BJ (cell line): ENCODE measurements at regions not wholly inside any gene's neighbourhood (a gene's known extent, or its start where the extent isn't known, plus 50 kb on each side); places are given as distances from the start of the nearest gene placed in this dataset.

Experiments used
- CTCF ChIA-PET: fragments of 350-600 bp; formaldehyde crosslinking; extraction: SDS; loops from one replicate; lab custom pipeline; 2021; ENCODE audit warnings: antibody characterized with exemption, inconsistent platforms; lab: Yijun Ruan, JAX
- POLR2A ChIA-PET: fragments of 300-600 bp; sonication (Branson Sonifier 250); formaldehyde crosslinking; extraction: SDS; loops from one replicate; lab custom pipeline; 2021; ENCODE audit warnings: antibody characterized with exemption; lab: Charles Lee
- DNase-seq: peaks from one replicate; pipeline ENCODE4 v3.0.0-alpha.2; 2011; ENCODE audit warnings: low read depth
- H3K27me3 ChIP-seq: 2 replicates; pipeline ENCODE4 v1.6.0; 2011; ENCODE audit warnings: low read length; ENCODE audit not compliant: control insufficient read depth, insufficient read depth
- H3K36me3 ChIP-seq: 2 replicates; pipeline ENCODE4 v1.5.1; 2011; ENCODE audit warnings: low read length; ENCODE audit not compliant: control insufficient read depth, insufficient read depth
- H3K4me3 ChIP-seq: 2 replicates; pipeline ENCODE4 v1.5.1; 2011; ENCODE audit warnings: low read depth, mild to moderate bottlenecking, control low read depth, low read length
- TF ChIP-seq, protein P1 (sequence below): IDR thresholded peaks from 2 replicates; pipeline ENCODE4 v1.5.1; 2011; ENCODE audit warnings: low read depth, mild to moderate bottlenecking, control low read depth, inconsistent platforms, low read length, moderate library complexity; ENCODE audit not compliant: insufficient read depth

DNA sequence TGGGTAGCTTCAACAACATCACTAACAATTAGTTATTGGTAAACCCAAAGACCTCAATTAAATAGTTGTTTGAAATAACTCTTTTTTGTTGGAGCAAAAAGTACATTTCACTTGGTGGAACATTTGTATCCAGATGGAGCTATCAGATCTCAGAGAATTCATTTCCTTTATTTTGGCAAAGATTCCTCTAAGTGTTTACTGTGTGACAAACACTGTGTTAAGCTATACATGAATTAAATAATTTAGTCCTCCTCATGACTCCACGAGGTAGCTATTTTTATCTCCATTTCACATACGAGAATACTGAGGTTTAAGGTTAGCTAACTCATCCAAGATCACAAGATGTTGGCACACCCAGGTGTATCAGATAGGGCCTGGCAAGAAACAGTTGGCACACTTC, 104.0 kb upstream of the IMMP2L start:
- ChIA-PET POLR2A (no interaction called here), CTCF (interaction anchor here (1.0 kb wide), 1 partner anchor 8 kb away, joined by 3 read pairs; no protein-coding TSS in a partner anchor)
- TF ChIP-seq, protein P1, sequence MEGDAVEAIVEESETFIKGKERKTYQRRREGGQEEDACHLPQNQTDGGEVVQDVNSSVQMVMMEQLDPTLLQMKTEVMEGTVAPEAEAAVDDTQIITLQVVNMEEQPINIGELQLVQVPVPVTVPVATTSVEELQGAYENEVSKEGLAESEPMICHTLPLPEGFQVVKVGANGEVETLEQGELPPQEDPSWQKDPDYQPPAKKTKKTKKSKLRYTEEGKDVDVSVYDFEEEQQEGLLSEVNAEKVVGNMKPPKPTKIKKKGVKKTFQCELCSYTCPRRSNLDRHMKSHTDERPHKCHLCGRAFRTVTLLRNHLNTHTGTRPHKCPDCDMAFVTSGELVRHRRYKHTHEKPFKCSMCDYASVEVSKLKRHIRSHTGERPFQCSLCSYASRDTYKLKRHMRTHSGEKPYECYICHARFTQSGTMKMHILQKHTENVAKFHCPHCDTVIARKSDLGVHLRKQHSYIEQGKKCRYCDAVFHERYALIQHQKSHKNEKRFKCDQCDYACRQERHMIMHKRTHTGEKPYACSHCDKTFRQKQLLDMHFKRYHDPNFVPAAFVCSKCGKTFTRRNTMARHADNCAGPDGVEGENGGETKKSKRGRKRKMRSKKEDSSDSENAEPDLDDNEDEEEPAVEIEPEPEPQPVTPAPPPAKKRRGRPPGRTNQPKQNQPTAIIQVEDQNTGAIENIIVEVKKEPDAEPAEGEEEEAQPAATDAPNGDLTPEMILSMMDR, result no peak

GRCh38 chr7:111663771-111664170, 101.5 kb upstream of the IMMP2L start:
- no peak for DNase-seq
- CTCF ChIA-PET, result no interaction called here

More for the DNA sequence above, 104.0 kb upstream of the IMMP2L start:
- Histone ChIP-seq H3K27me3 (no peaks in the 10 kb centered on the region), H3K36me3 (no peaks in the 10 kb centered on the region), H3K4me3 (no peak overlapping the region)
- DNase-seq, result no peak

GRCh38 chr7:111662386-111662785, 100.1 kb upstream of the IMMP2L start:
- ChIA-PET CTCF (interaction anchor here (0.8 kb wide), 1 partner anchor 79 kb away, joined by 3 read pairs; no protein-coding TSS in a partner anchor), POLR2A (no interaction called here)
- H3K4me3 ChIP-seq, result no peak overlapping the region
- no peaks in the 10 kb centered on the region for H3K36me3 ChIP-seq
- TF ChIP-seq, protein P1, result no peak
- no peak for DNase-seq
- H3K27me3 ChIP-seq, result no peaks in the 10 kb centered on the region

More at GRCh38 chr7:111663771-111664170, 101.5 kb upstream of the IMMP2L start:
- TF ChIP-seq, protein P1, result no peak
- POLR2A ChIA-PET, result no interaction called here
- Histone ChIP-seq H3K4me3 (no peak overlapping the region), H3K36me3 (no peaks in the 10 kb centered on the region), H3K27me3 (no peaks in the 10 kb centered on the region)

DNA sequence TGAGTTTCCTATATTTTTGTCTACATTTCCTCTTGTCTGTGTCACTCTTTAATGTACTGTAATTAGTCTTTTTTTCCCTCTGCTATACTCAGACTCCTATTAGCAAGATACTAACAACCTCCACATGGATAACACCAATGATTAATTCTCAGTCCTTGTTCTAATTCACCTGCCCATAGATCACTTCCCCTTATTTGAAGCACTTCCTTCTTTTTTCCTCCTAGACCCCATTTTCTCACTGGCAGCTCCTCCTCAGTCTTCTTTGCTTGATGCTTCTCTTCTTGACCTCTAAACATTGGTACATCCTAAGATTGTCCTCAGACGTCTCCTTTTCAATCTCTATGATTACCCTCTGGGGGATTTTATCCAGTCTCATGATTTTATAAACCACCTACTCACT, 98.2 kb upstream of the IMMP2L start:
- Histone ChIP-seq H3K4me3 (no peak overlapping the region), H3K36me3 (no peaks in the 10 kb centered on the region), H3K27me3 (no peaks in the 10 kb centered on the region)
- CTCF ChIA-PET, result no interaction called here
- no peak for DNase-seq
- POLR2A ChIA-PET, result no interaction called here
- TF ChIP-seq, protein P1, result no peak

DNA sequence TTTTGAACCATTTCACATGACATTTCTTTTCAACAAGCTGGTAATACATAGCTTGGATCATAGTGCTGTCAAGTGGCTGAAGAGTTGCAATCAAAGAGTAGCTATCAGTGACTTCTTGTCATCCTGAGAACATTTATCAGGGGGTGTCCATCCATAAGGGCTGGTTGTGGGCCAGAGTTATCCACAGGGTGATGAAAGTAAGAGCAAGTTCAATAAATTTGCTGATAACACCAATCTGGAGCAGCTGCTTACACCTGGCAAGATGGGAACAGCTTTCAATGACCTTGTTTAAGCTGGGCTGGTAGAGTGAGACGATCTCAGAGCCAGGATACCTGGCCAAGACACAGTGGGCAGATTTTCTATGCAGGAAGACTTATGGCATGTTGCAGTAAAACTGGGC, 96.3 kb upstream of the IMMP2L start:
- ChIA-PET POLR2A (no interaction called here), CTCF (no interaction called here)
- H3K36me3 ChIP-seq, result no peaks in the 10 kb centered on the region
- no peak for DNase-seq
- H3K4me3 ChIP-seq, result no peak overlapping the region
- TF ChIP-seq, protein P1, result no peak
- H3K27me3 ChIP-seq, result no peaks in the 10 kb centered on the region
